ENCODE measurements at regions not wholly inside any gene's neighbourhood (a gene's known extent, or its start where the extent isn't known, plus 50 kb on each side); places are given as distances from the start of the nearest gene placed in this dataset.
"Not testable (repeated sequence)": the region's sequence is repeated elsewhere in the genome, so short reads cannot be mapped to it uniquely, and the experiment has no call there.

GRCh38 chr21:33121715-33122475 is 52.0 kb downstream of the OLIG1 start:
- DNase-seq (ENCODE audit: low read depth in 3 of 3), result no peak

DNA sequence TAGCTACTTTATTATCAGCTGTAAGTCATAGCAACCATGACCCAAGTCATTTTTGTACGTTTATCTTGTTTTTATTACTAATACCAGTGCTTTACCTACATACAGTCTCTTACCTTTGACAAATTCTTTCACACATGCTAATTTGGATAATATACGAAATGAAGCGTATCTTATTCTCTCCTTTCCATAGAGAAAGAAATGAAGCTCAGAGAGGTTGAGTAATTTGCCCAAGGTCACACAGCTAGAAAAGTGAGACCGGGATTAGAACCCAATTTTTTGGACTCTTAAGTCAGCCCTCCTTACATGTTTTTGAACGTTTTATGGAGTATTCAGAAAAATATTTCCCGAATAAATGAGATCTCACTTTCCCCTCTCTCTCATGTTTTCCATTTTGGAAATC is 52.6 kb downstream of the OLIG1 start:
- DNase-seq (ENCODE audit: low read depth in 3 of 3), result no peak

DNA sequence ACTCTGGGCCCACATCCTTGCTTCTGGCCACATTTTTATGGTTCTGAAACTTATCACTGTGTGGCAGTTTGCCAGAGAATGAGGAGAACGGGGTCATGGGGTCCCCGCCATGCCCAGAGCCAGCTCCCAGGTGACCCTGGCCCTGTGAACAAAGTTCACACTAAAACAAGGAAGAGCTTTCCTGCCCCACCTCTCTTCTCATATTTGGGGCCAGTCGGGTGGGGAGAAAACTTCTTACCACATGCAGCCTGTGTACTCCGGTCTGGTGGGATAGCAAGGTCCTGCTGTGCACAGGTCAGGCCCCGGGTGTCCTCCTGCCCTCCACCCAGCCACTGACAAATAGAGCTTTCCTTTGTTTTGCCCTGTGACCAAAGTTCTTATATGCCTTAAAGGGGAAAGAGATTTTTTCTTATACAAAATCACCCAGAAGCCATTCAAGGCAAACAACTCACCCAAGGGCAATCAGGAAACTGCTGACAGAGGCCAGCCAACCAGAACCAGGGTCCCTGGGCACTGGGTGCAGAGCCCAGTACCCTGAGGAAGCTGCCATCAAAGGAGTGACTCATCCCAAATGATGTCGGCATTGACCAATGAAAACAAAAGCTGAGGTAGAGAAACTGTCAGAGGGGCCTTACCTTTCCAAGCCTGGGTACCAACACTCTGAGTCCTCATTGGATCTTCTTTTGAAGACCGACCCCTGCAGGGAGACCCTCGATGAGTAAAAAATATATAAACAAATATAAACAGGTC is 53.6 kb downstream of the OLIG1 start:
- no peak for DNase-seq (ENCODE audit: low read depth in 3 of 3)

GRCh38 chr21:33124889-33125288 is 54.9 kb downstream of the OLIG1 start:
- no peak for DNase-seq (ENCODE audit: low read depth in 3 of 3)

- no peak for DNase-seq (ENCODE audit: low read depth in 3 of 3)
These were observed 55.9 kb downstream of the OLIG1 start for GRCh38 chr21:33125680-33126375.

GRCh38 chr21:33126569-33126968 is 56.6 kb downstream of the OLIG1 start:
- DNase-seq (ENCODE audit: low read depth in 3 of 3), result no peak

DNA sequence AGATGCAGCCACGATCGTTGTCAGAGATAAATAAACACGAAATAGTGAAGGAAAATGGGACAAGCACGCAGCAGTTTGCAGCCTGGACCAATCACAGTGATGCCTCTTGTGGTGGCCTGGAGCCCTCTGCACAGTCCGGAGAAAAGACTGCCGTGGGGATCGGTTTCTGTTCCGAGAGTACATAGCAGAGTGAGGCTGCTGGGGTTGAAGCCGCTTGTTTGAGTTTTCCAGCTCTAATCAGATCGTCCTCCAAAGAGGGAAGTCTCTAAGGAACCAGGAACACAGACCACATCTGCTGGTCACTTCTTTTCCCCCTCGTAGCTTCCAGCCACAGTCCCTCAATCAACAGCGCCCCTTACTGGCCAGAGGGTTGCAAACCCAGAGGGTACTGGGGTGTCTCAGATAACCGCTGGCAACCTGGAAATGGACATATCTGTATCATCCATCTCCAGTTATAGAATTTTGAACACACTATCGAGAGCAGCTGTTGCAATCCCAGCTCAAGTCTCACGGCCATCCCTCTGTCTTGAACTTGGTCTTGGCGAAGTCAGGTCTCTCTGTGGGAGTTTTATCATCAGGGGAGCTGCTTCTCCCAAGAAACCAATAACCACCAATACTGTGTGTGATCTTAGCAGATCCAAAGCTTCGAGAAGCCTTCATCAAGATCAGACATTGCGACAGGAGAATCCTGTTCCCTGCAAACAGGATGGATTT is 57.4 kb downstream of the OLIG1 start:
- DNase-seq (ENCODE audit: low read depth in 3 of 3), result peak; percentile 24 to 67 (median 42)

GRCh38 chr21:33127868-33128242 is 57.9 kb downstream of the OLIG1 start:
- no peak for DNase-seq (ENCODE audit: low read depth in 3 of 3)

DNA sequence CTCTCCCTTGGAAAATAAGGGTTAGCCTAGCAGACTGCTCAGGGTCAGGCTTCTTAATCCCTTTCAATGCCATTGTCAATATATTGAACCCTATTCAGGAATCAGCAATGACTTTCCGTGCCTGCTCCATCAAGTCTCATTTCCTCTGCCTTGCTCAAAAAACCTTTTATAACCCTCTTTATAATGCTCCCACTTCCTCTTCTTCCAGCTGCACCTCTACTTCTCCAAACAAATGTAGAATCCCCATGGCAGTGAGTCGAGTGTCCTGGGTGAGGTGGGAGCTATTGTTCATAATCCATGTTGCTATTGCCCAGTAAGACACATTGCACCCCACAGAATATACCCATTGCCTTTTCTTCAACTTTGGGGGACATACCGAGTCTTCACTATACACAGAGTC is 58.6 kb downstream of the OLIG1 start:
- DNase-seq (ENCODE audit: low read depth in 3 of 3), result no peak

- DNase-seq (ENCODE audit: low read depth in 3 of 3), result no peak
These were observed 62.1 kb downstream of the OLIG1 start for GRCh38 chr21:33132054-33132453.

DNA sequence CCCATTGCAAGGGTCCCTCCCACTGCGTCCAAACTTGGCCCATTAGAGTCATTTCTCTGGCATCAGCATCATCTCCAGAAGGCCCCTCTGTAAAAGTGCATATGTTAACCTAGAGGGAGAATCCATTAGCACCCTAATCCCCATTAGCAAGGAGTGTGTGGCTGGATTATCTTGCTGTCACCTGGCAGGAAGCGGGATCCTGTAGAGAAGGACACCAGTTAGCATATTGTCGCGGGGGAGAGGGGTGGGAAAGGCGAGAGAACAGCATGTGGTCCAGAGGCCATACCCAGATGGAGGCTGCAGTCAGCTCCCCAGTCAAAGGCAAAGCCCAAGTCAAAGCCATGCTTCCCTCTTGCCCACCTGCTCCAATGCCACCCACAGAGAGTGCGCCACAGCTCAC is 64.0 kb downstream of the OLIG1 start:
- no peak for DNase-seq (ENCODE audit: low read depth in 3 of 3)

GRCh38 chr21:33135925-33136324 is 66.0 kb downstream of the OLIG1 start:
- DNase-seq (ENCODE audit: low read depth in 3 of 3), result no peak

- DNase-seq (ENCODE audit: low read depth in 3 of 3), result no peak
These were observed 67.0 kb downstream of the OLIG1 start for GRCh38 chr21:33136847-33137502.

GRCh38 chr21:33139084-33139483 is 69.1 kb downstream of the OLIG1 start:
- DNase-seq (ENCODE audit: low read depth in 3 of 3), result no peak

- no peak for DNase-seq (ENCODE audit: low read depth in 3 of 3)
These were observed 70.3 kb downstream of the OLIG1 start for GRCh38 chr21:33140288-33140687.

- DNase-seq (ENCODE audit: low read depth in 3 of 3), result no peak
These were observed 76.5 kb downstream of the OLIG1 start for GRCh38 chr21:33146467-33146866.

DNA sequence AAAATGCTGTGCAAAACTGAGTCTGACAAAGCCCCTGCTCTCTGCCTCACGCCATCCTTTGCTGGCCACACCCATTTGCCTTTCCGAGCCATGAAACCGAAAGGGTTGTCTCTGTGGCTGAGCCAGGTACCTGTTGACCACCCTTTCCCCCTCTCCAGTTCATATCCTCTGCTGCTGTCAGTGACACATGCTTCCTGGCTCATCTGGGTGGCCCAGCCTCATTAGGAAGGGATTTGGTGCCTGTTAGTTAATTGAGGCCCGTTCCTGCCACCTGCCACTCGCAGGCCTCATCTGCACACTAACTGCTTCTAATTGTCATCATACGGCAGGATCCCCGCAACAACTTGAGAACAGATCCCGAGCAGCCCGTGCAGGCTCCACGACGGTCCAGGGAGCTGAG is 79.2 kb downstream of the OLIG1 start:
- DNase-seq (ENCODE audit: low read depth in 3 of 3), result no peak

DNA sequence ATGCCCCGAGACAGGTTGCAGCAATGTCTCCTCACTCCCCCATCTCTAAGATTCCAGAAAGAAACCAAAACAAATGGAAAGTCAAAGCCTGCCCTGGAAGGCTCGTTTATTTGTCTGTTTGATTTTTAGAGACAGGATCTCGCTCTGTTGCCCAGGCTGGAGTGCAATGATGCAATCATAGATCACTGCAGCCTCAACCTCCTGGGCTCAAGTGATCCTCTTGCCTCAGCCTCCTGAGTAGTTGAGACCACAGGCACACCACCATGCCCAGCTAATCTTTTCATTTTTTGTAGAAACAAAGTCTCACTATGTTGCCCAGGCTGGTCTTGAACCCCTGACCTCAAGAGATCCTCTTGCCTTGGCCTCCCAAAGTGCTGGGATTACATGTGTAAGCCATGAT is 78.8 kb upstream of the IFNAR2 start:
- DNase-seq (ENCODE audit: low read depth in 3 of 3), result not testable (repeated sequence)

GRCh38 chr21:33151941-33152731 is 77.6 kb upstream of the IFNAR2 start:
- DNase-seq (ENCODE audit: low read depth in 3 of 3), result no peak

DNA sequence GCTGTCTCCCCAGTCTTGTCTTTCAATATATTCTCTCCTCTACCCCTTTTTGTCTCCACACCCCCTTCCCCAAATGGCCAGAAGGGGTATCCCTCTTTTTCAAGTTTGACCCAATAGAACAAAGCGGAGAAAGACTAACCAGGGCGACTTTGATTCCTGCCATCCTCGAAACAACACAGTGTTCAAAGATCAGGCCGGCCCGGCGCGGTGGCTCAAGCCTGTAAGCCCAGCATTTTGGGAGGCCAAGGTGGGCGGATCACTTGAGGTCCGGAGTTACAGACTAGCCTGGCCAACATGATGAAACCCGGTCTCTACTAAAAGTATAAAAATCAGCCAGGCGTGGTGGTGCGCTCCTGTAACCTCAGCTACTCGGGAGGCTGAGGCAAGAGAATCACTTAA is 77.0 kb upstream of the IFNAR2 start:
- DNase-seq (ENCODE audit: low read depth in 3 of 3), result no peak

DNA sequence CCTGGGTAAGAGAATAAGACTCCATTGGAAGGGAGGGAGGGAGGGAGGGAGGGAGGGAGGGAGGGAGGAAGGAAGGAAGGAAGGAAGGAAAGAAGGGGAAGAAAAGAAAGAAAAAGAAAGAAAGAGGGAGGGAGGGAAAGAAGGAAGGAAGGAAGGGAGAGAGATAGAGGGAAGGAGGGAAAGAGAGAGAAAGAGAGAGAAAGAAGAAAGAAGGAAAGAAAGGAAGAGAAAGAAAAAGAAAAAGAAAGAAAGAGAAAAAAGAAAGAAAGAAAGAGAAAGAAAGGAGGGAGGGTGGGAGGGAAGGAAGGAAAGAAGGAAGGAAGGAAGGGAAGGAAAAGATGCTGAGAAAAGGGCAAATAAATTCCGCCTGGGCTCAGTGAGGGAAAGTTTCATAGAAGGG is 74.7 kb upstream of the IFNAR2 start:
- no peak for DNase-seq (ENCODE audit: low read depth in 3 of 3)
